Activated B cell treated with CpG ODN at 0.5 μM for 24 hours (primary cell): ENCODE measurements at regions not wholly inside any gene's neighbourhood (a gene's known extent, or its start where the extent isn't known, plus 50 kb on each side); places are given as distances from the start of the nearest gene placed in this dataset.

ENCODE experiments used
- ATAC-seq: fragments of 200-7000 bp; cut with Tn5 transposase; one replicate; pipeline ENCODE4 v1.10.0; 2021; ENCODE audit warnings: low read depth, mild to moderate bottlenecking, moderate library complexity
- CTCF ChIA-PET: fragments of 350-600 bp; sonication (Branson Sonifier 250); formaldehyde crosslinking; loops from one replicate; lab custom pipeline; 2021; ENCODE audit warnings: antibody characterized with exemption; lab: Charles Lee
- POLR2A ChIA-PET: fragments of 350-600 bp; sonication (Branson Sonifier 250); formaldehyde crosslinking; loops from one replicate; lab custom pipeline; 2021; ENCODE audit warnings: antibody characterized with exemption; lab: Charles Lee
- DNase-seq: peaks from one replicate; pipeline ENCODE4 v3.0.0; 2022
- H3K27ac Mint-ChIP-seq: one replicate; pipeline ENCODE4 v1.8.0; 2020; ENCODE audit warnings: mixed read lengths
- H3K27me3 Mint-ChIP-seq: one replicate; pipeline ENCODE4 v1.8.0; 2021; ENCODE audit warnings: mixed read lengths
- H3K36me3 Mint-ChIP-seq: one replicate; pipeline ENCODE4 v1.8.0; 2021; ENCODE audit warnings: low read depth, mixed read lengths
- H3K4me1 Mint-ChIP-seq: one replicate; pipeline ENCODE4 v1.8.0; 2021; ENCODE audit warnings: mixed read lengths
- H3K4me3 Mint-ChIP-seq: one replicate; pipeline ENCODE4 v1.8.0; 2020; ENCODE audit warnings: mild to moderate bottlenecking, mixed read lengths
- H3K9me3 Mint-ChIP-seq: one replicate; pipeline ENCODE4 v1.8.0; 2020; ENCODE audit warnings: mixed read lengths
- intact Hi-C: fragments of 100-400 bp; cut with micrococcal nuclease; formaldehyde crosslinking; loops from one replicate; pipeline ENCODE4 v1.15.1; 2024
- TF ChIP-seq, protein P1 (sequence below): fragments of 200-600 bp; IDR thresholded peaks from one replicate; pipeline ENCODE4 v1.8.0; 2022; ENCODE audit warnings: antibody characterized with exemption, mild to moderate bottlenecking

DNA sequence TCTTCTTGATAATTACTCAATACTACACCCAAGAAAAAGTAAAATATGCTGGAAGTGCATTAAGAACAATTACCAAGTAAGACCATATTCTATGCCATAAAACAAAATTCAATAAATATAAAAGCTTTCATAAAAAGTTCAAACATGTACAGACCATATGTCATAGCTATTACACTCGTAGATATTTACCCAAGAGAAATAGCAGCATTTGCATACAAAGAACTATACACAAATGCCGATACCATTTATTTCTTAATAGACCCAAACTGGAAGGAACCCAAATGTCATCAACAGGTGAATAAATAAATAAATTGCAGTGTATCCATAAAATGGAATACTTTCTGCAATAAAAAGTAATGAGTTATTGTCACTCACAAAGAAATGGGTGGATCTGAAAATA lies 78.3 kb upstream of the SLC16A7 start:
- CTCF ChIA-PET: no interaction called here
- intact Hi-C loops: no loop called here
- Mint-ChIP-seq H3K27ac (no peak overlapping the region), H3K36me3 (no peaks in the 10 kb centered on the region), H3K9me3 (no peaks in the 10 kb centered on the region), H3K4me3 (no peak overlapping the region), H3K4me1 (no peaks in the 10 kb centered on the region), H3K27me3 (no peaks in the 10 kb centered on the region)
- TF ChIP-seq, protein P1, sequence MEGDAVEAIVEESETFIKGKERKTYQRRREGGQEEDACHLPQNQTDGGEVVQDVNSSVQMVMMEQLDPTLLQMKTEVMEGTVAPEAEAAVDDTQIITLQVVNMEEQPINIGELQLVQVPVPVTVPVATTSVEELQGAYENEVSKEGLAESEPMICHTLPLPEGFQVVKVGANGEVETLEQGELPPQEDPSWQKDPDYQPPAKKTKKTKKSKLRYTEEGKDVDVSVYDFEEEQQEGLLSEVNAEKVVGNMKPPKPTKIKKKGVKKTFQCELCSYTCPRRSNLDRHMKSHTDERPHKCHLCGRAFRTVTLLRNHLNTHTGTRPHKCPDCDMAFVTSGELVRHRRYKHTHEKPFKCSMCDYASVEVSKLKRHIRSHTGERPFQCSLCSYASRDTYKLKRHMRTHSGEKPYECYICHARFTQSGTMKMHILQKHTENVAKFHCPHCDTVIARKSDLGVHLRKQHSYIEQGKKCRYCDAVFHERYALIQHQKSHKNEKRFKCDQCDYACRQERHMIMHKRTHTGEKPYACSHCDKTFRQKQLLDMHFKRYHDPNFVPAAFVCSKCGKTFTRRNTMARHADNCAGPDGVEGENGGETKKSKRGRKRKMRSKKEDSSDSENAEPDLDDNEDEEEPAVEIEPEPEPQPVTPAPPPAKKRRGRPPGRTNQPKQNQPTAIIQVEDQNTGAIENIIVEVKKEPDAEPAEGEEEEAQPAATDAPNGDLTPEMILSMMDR: no peak
- POLR2A ChIA-PET: no interaction called here
- ATAC-seq: no peak
- DNase-seq: no peak

DNA sequence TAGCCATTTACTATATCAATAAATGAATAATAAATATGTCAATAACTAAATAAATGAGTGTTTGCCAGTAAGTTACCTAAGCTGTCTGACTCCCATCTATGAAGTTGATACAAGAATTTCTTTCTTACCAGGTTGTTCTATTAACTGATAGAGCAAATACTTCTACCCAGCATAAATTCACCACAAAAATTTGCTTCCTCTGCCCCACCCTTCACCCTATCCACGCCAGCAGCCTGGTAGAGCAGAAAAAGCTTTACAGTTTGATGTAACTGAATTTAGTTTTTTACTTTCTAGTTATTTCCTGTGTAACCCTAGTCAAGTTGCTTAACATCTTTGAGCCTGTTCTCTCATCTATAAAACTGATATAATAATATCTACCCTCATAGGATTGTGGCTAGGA lies 94.9 kb upstream of the SLC16A7 start:
- CTCF ChIA-PET: no interaction called here
- no peak for ATAC-seq
- TF ChIP-seq, protein P1: no peak
- Mint-ChIP-seq H3K27ac (no peak overlapping the region), H3K36me3 (no peaks in the 10 kb centered on the region), H3K27me3 (no peaks in the 10 kb centered on the region), H3K4me1 (peaks cover 21% of the 10 kb centered on the region), H3K4me3 (no peak overlapping the region), H3K9me3 (no peaks in the 10 kb centered on the region)
- intact Hi-C loops: no loop called here
- no peak for DNase-seq
- POLR2A ChIA-PET: interaction anchor here (1.7 kb wide), 1 partner anchor 95 kb away, joined by 7 read pairs; the partner anchor contains the start of gene SLC16A7

DNA sequence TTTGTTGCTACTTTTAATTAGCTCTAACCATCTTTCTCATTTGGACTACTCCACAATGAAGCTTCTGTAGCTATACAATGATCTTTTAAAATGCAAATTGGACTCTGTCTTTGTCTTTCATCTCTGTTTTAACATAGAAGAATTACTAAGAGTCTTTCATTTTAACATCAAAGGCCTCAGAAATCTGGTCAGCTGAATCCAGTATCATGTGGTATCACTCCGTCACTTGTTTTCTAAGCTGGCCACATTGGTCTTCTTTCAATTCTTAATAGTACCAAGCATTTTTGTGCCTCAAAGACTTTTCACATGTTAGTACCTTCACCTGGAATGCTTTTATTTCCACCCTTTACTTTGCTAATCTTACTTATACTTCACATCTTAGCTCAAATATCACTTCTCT lies 95.5 kb upstream of the SLC16A7 start:
- TF ChIP-seq, protein P1: no peak
- no peak overlapping the region for H3K27ac Mint-ChIP-seq
- intact Hi-C loops: no loop called here
- ChIA-PET CTCF (no interaction called here), POLR2A (interaction anchor here (1.7 kb wide), 1 partner anchor 96 kb away, joined by 7 read pairs; the partner anchor contains the start of gene SLC16A7)
- H3K4me1 Mint-ChIP-seq: peaks cover 21% of the 10 kb centered on the region
- no peaks in the 10 kb centered on the region for H3K27me3 Mint-ChIP-seq
- H3K36me3 Mint-ChIP-seq: no peaks in the 10 kb centered on the region
- H3K4me3 Mint-ChIP-seq: no peak overlapping the region
- no peak for ATAC-seq
- no peaks in the 10 kb centered on the region for H3K9me3 Mint-ChIP-seq
- no peak for DNase-seq

DNA sequence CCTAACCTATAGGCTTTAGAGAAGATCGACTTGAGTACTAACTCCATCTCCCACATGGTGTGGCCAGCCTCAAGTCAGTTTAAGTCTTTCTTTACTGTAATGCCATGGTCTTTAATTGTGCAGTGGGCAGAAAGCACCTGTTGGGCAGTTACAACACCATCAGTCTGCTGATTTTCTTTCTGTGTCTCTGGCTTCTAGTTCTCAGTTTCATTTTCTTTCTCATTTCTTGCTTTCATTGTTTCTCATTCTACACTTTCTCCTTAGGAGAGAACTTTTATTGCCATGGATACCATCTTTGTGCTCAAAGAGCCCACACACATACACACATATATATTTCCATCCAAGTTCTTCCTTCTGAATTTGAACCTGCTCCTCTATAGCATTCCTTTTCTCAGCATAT lies 96.1 kb upstream of the SLC16A7 start:
- H3K27ac Mint-ChIP-seq: no peak overlapping the region
- intact Hi-C loops: no loop called here
- H3K4me3 Mint-ChIP-seq: no peak overlapping the region
- DNase-seq (no peak), ATAC-seq (no peak)
- ChIA-PET POLR2A (interaction anchor here (1.7 kb wide), 1 partner anchor 96 kb away, joined by 7 read pairs; the partner anchor contains the start of gene SLC16A7), CTCF (no interaction called here)
- no peaks in the 10 kb centered on the region for H3K9me3 Mint-ChIP-seq
- H3K27me3 Mint-ChIP-seq: no peaks in the 10 kb centered on the region
- H3K36me3 Mint-ChIP-seq: no peaks in the 10 kb centered on the region
- TF ChIP-seq, protein P1: no peak
- peaks cover 25% of the 10 kb centered on the region for H3K4me1 Mint-ChIP-seq

DNA sequence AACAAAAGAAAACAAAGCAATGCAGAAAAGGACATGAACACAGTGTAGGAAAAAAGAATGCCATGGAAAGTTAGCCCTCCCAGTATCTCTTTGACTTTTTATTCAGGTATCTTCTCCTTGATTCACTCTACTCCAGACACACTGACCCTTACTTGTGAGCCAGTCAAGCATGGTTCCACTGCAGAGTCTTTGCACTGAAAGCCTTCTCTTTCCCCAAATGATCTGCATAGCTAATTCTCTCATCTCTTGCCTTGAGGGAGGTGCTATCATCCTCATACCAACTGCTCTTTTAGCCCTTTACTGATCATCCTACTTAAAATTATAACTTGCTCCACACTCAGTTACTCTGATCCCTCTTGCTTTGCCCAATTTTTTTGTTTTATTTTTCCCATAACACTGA lies 101.2 kb upstream of the SLC16A7 start:
- peaks cover 14% of the 10 kb centered on the region for H3K4me1 Mint-ChIP-seq
- TF ChIP-seq, protein P1: no peak
- H3K27ac Mint-ChIP-seq: no peak overlapping the region
- intact Hi-C loops: no loop called here
- H3K27me3 Mint-ChIP-seq: no peaks in the 10 kb centered on the region
- CTCF ChIA-PET: no interaction called here
- H3K36me3 Mint-ChIP-seq: no peaks in the 10 kb centered on the region
- H3K9me3 Mint-ChIP-seq: no peaks in the 10 kb centered on the region
- POLR2A ChIA-PET: no interaction called here
- ATAC-seq (no peak), DNase-seq (no peak)
- no peak overlapping the region for H3K4me3 Mint-ChIP-seq
